OCI-LY3 (cell line): ENCODE measurements at regions not wholly inside any gene's neighbourhood (a gene's known extent, or its start where the extent isn't known, plus 50 kb on each side); places are given as distances from the start of the nearest gene placed in this dataset.

Source experiments
- H2AFZ ChIP-seq: fragments of 200-600, 300-600 bp; shearing (Covaris generic); 2 replicates; pipeline ENCODE4 v1.6.0; 2014; ENCODE audit warnings: antibody characterized with exemption, low read depth, low read length
- H3K27ac ChIP-seq: fragments of 200-600, 300-600 bp; sonication (generic); 2 replicates; pipeline ENCODE4 v1.5.1; 2014; ENCODE audit warnings: mild to moderate bottlenecking, low read length, moderate library complexity, mixed read lengths
- H3K27me3 ChIP-seq: fragments of 200-600, 300-600 bp; sonication (generic); 2 replicates; pipeline ENCODE4 v1.6.1; 2014; ENCODE audit warnings: low read depth, low read length, mixed read lengths
- H3K36me3 ChIP-seq: fragments of 200-600, 300-600 bp; sonication (generic); replicated peaks from 2 replicates; pipeline ENCODE3; 2014; ENCODE audit warnings: low read depth, low read length, mixed read lengths
- H3K4me1 ChIP-seq: fragments of 300-600, 200-600 bp; sonication (generic); 2 replicates; pipeline ENCODE4 v1.6.1; 2014; ENCODE audit warnings: low read length, mixed read lengths
- H3K4me2 ChIP-seq: fragments of 200-600, 300-600 bp; sonication (generic); 2 replicates; pipeline ENCODE4 v1.6.1; 2014; ENCODE audit warnings: low read length, mixed read lengths
- H3K4me3 ChIP-seq: fragments of 300-600, 200-600 bp; sonication (generic); 2 replicates; pipeline ENCODE4 v1.5.1; 2014; ENCODE audit warnings: antibody characterized with exemption, mild to moderate bottlenecking, low read length, moderate library complexity
- H3K79me2 ChIP-seq: fragments of 300-600, 200-600 bp; shearing (Covaris generic); 2 replicates; pipeline ENCODE4 v1.6.1; 2014; ENCODE audit warnings: mild to moderate bottlenecking, low read length, mixed read lengths
- H3K9ac ChIP-seq: fragments of 300-600, 200-600 bp; shearing (Covaris generic); 2 replicates; pipeline ENCODE4 v1.6.0; 2014; ENCODE audit warnings: mild to moderate bottlenecking, low read length, moderate library complexity
- H3K9me3 ChIP-seq: fragments of 200-600, 300-600 bp; shearing (Covaris generic); 2 replicates; pipeline ENCODE4 v1.6.1; 2014; ENCODE audit warnings: low read length, mixed read lengths; ENCODE audit not compliant: insufficient read depth
- H4K20me1 ChIP-seq: fragments of 200-600, 300-600 bp; sonication (generic); 2 replicates; pipeline ENCODE4 v1.6.1; 2016; ENCODE audit warnings: low read length, mixed read lengths; ENCODE audit not compliant: insufficient read depth
- CTCF ChIP-seq: fragments of 200-600, 300-600 bp; sonication (generic); IDR thresholded peaks from 2 replicates; pipeline ENCODE4 v1.5.1; 2014; ENCODE audit warnings: antibody characterized with exemption, low read length, low read depth
- EZH2phosphoT487 ChIP-seq: fragments of 200-600 bp; shearing (Covaris generic); IDR thresholded peaks from 2 replicates; pipeline ENCODE4 v1.6.1; 2018; ENCODE audit warnings: antibody characterized with exemption, mixed run types, low read depth

- no peak overlapping the region for H3K4me3 ChIP-seq
- no peaks in the 10 kb centered on the region for H3K79me2 ChIP-seq
- no peak overlapping the region for H3K27ac ChIP-seq
- no peaks in the 10 kb centered on the region for H3K36me3 ChIP-seq
- no peak overlapping the region for H2AFZ ChIP-seq
- H3K27me3 ChIP-seq: no peaks in the 10 kb centered on the region
- H3K9ac ChIP-seq: no peak overlapping the region
- no peaks in the 10 kb centered on the region for H3K4me1 ChIP-seq
- no peak overlapping the region for H3K4me2 ChIP-seq
- no peaks in the 10 kb centered on the region for H4K20me1 ChIP-seq
- TF ChIP-seq CTCF (no peak), EZH2phosphoT487 (no peak)
- H3K9me3 ChIP-seq: no peaks in the 10 kb centered on the region
These were observed 70.5 kb upstream of the NKAIN2 start for GRCh38 chr6:123733180-123733579.

- Histone ChIP-seq H3K4me3 (no peak overlapping the region), H3K9ac (no peak overlapping the region), H3K4me2 (no peak overlapping the region), H2AFZ (no peak overlapping the region), H3K27ac (no peak overlapping the region), H3K27me3 (no peaks in the 10 kb centered on the region), H3K79me2 (no peaks in the 10 kb centered on the region), H3K36me3 (no peaks in the 10 kb centered on the region), H3K9me3 (no peaks in the 10 kb centered on the region), H4K20me1 (no peaks in the 10 kb centered on the region), H3K4me1 (no peaks in the 10 kb centered on the region)
- TF ChIP-seq CTCF (no peak), EZH2phosphoT487 (no peak)
These were observed 79.8 kb upstream of the TRDN start for GRCh38 chr6:123716506-123716905.

- no peaks in the 10 kb centered on the region for H3K4me1 ChIP-seq
- no peak overlapping the region for H3K9ac ChIP-seq
- H3K9me3 ChIP-seq: no peaks in the 10 kb centered on the region
- no peaks in the 10 kb centered on the region for H4K20me1 ChIP-seq
- H3K27me3 ChIP-seq: no peaks in the 10 kb centered on the region
- TF ChIP-seq EZH2phosphoT487: no peak
- peak; percentile 67 for TF ChIP-seq CTCF
- H3K4me2 ChIP-seq: no peak overlapping the region
- H3K27ac ChIP-seq: no peak overlapping the region
- H2AFZ ChIP-seq: no peak overlapping the region
- H3K79me2 ChIP-seq: no peaks in the 10 kb centered on the region
- no peak overlapping the region for H3K4me3 ChIP-seq
- no peaks in the 10 kb centered on the region for H3K36me3 ChIP-seq
These were observed 78.5 kb upstream of the TRDN start for GRCh38 chr6:123715006-123715863.

GRCh38 chr6:123712831-123713230 lies 76.1 kb upstream of the TRDN start:
- no peaks in the 10 kb centered on the region for H3K4me1 ChIP-seq
- H3K27ac ChIP-seq: no peak overlapping the region
- H2AFZ ChIP-seq: no peak overlapping the region
- no peak overlapping the region for H3K4me3 ChIP-seq
- H4K20me1 ChIP-seq: no peaks in the 10 kb centered on the region
- H3K36me3 ChIP-seq: no peaks in the 10 kb centered on the region
- H3K9me3 ChIP-seq: no peaks in the 10 kb centered on the region
- H3K9ac ChIP-seq: no peak overlapping the region
- H3K4me2 ChIP-seq: no peak overlapping the region
- TF ChIP-seq CTCF: no peak
- TF ChIP-seq EZH2phosphoT487: no peak
- H3K79me2 ChIP-seq: no peaks in the 10 kb centered on the region
- no peaks in the 10 kb centered on the region for H3K27me3 ChIP-seq
